ENCODE measurements at regions not wholly inside any gene's neighbourhood (a gene's known extent, or its start where the extent isn't known, plus 50 kb on each side); places are given as distances from the start of the nearest gene placed in this dataset.
"Not testable (repeated sequence)": the region's sequence is repeated elsewhere in the genome, so short reads cannot be mapped to it uniquely, and the experiment has no call there.

GRCh38 chr3:144900366-144900765 is 928.7 kb downstream of the DIPK2A start:
- DNase-seq (ENCODE audit: low read depth in 2 of 2) = no peak

GRCh38 chr3:144907581-144907980 is 936.0 kb downstream of the DIPK2A start:
- not testable (repeated sequence) for DNase-seq (ENCODE audit: low read depth in 2 of 2)

GRCh38 chr3:144912968-144913367 is 941.3 kb downstream of the DIPK2A start:
- no peak for DNase-seq (ENCODE audit: low read depth in 2 of 2)

- no peak for DNase-seq (ENCODE audit: low read depth in 2 of 2)
These were observed 943.6 kb downstream of the DIPK2A start for GRCh38 chr3:144915202-144915601.

- DNase-seq (ENCODE audit: low read depth in 2 of 2) = no peak
These were observed 950.1 kb downstream of the DIPK2A start for GRCh38 chr3:144921710-144922109.

- DNase-seq (ENCODE audit: low read depth in 2 of 2) = peak in 1 of 2 donors; percentile 5
These were observed 951.6 kb downstream of the DIPK2A start for GRCh38 chr3:144923046-144923775.

- no peak for DNase-seq (ENCODE audit: low read depth in 2 of 2)
These were observed 958.8 kb downstream of the DIPK2A start for GRCh38 chr3:144930431-144930830.

GRCh38 chr3:144931590-144931989 is 960.0 kb downstream of the DIPK2A start:
- DNase-seq (ENCODE audit: low read depth in 2 of 2) = no peak

- peak in 1 of 2 donors; percentile 40 for DNase-seq (ENCODE audit: low read depth in 2 of 2)
These were observed 970.6 kb downstream of the DIPK2A start for GRCh38 chr3:144942093-144942837.

- DNase-seq (ENCODE audit: low read depth in 2 of 2) = no peak
These were observed 971.2 kb downstream of the DIPK2A start for GRCh38 chr3:144942838-144943197.

- no peak for DNase-seq (ENCODE audit: low read depth in 2 of 2)
These were observed 976.3 kb downstream of the DIPK2A start for GRCh38 chr3:144947895-144948294.

- no peak for DNase-seq (ENCODE audit: low read depth in 2 of 2)
These were observed 977.1 kb downstream of the DIPK2A start for GRCh38 chr3:144948711-144949110.

GRCh38 chr3:144953959-144954358 is 982.3 kb downstream of the DIPK2A start:
- no peak for DNase-seq (ENCODE audit: low read depth in 2 of 2)

- DNase-seq (ENCODE audit: low read depth in 2 of 2) = no peak
These were observed 985.9 kb downstream of the DIPK2A start for GRCh38 chr3:144957398-144958101.

GRCh38 chr3:144963810-144964209 is 992.2 kb downstream of the DIPK2A start:
- no peak for DNase-seq (ENCODE audit: low read depth in 2 of 2)

- no peak for DNase-seq (ENCODE audit: low read depth in 2 of 2)
These were observed 994.9 kb downstream of the DIPK2A start for GRCh38 chr3:144966560-144966959.

GRCh38 chr3:144968750-144969350 is 997.2 kb downstream of the DIPK2A start:
- DNase-seq (ENCODE audit: low read depth in 2 of 2) = no peak

GRCh38 chr3:144984481-144984880 is 1012.9 kb downstream of the DIPK2A start:
- DNase-seq (ENCODE audit: low read depth in 2 of 2) = not testable (repeated sequence)

- DNase-seq (ENCODE audit: low read depth in 2 of 2) = no peak
These were observed 1018.2 kb downstream of the DIPK2A start for GRCh38 chr3:144989807-144990206.

- DNase-seq (ENCODE audit: low read depth in 2 of 2) = no peak
These were observed 1024.2 kb downstream of the DIPK2A start for GRCh38 chr3:144995856-144996255.

GRCh38 chr3:145005427-145005826 is 1033.8 kb downstream of the DIPK2A start:
- no peak for DNase-seq (ENCODE audit: low read depth in 2 of 2)

- no peak for DNase-seq (ENCODE audit: low read depth in 2 of 2)
These were observed 1034.6 kb downstream of the DIPK2A start for GRCh38 chr3:145006271-145006670.

Measured in dermis microvascular lymphatic vessel endothelial cell (primary cell).